Liver (tissue), 8 donors: ENCODE measurements at regions not wholly inside any gene's neighbourhood (a gene's known extent, or its start where the extent isn't known, plus 50 kb on each side); places are given as distances from the start of the nearest gene placed in this dataset.

Experiments used
- DNase-seq: peaks from one replicate; pipeline ENCODE4 v3.0.0-alpha.2; 2017; ENCODE audit warnings: low spot score
- H3K27ac ChIP-seq, 2 donors: one replicate each; pipeline ENCODE4 v1.7.0; 2013; ENCODE audit warnings: inconsistent platforms in 2 of 2, low read length in 2 of 2, control low read depth in 1 of 2, low read depth in 1 of 2, mild to moderate bottlenecking in 1 of 2
- H3K27me3 ChIP-seq, 4 donors: one replicate each; pipeline versions ENCODE4 v1.6.1 to v1.7.0; 2013; ENCODE audit warnings: low read length in 3 of 4, inconsistent platforms in 1 of 4, mild to moderate bottlenecking in 1 of 4, moderate library complexity in 1 of 4; ENCODE audit not compliant: control insufficient read depth in 4 of 4, insufficient read depth in 4 of 4
- H3K36me3 ChIP-seq, 4 donors: one replicate each; pipeline versions ENCODE4 v1.6.1 to v1.7.0; 2013; ENCODE audit warnings: low read length in 3 of 4, mild to moderate bottlenecking in 3 of 4, low read depth in 1 of 4, moderate library complexity in 1 of 4; ENCODE audit not compliant: control insufficient read depth in 4 of 4, insufficient read depth in 3 of 4
- H3K4me1 ChIP-seq, 4 donors: one replicate each; pipeline versions ENCODE4 v1.6.1 to v1.7.0; 2013; ENCODE audit warnings: low read length in 3 of 4, mild to moderate bottlenecking in 3 of 4, moderate library complexity in 1 of 4; ENCODE audit not compliant: control insufficient read depth in 4 of 4, insufficient read depth in 4 of 4
- H3K4me3 ChIP-seq, 3 donors: one replicate each; pipeline versions ENCODE4 v1.6.1 to v1.7.0; 2013; ENCODE audit warnings: low read length in 3 of 3, control low read depth in 1 of 3, low read depth in 1 of 3, mild to moderate bottlenecking in 1 of 3
- H3K9ac ChIP-seq, 2 donors: one replicate each; pipeline ENCODE4 v1.7.0; 2013; ENCODE audit warnings: low read length in 2 of 2, mild to moderate bottlenecking in 2 of 2, moderate library complexity in 2 of 2, control low read depth in 1 of 2, low read depth in 1 of 2
- H3K9me3 ChIP-seq, 4 donors: one replicate each; pipeline versions ENCODE4 v1.6.1 to v1.7.0; 2013; ENCODE audit warnings: low read length in 3 of 4; ENCODE audit not compliant: control insufficient read depth in 4 of 4
- EGR1 ChIP-seq, 2 donors: IDR thresholded peaks; 2 replicates each; pipeline ENCODE4 v1.6.1; 2016 to 2018; ENCODE audit warnings: antibody characterized with exemption in 2 of 2, low read depth in 2 of 2
- FOXA2 ChIP-seq: IDR thresholded peaks from 2 replicates; pipeline ENCODE4 v1.6.1; 2016; ENCODE audit warnings: antibody characterized with exemption
- GABPA ChIP-seq, 2 donors: IDR thresholded peaks in 1 of 2; conservative IDR thresholded peaks in 1 of 2; 2 replicates each; pipeline ENCODE4 v1.6.1; 2016; ENCODE audit warnings: antibody characterized with exemption in 2 of 2, mild to moderate bottlenecking in 1 of 2, moderate library complexity in 1 of 2
- HNF4A ChIP-seq, 2 donors: conservative IDR thresholded peaks; 2 replicates each; pipeline ENCODE4 v1.6.1; 2016; ENCODE audit warnings: antibody characterized with exemption in 2 of 2, mild to moderate bottlenecking in 2 of 2
- HNF4G ChIP-seq: IDR thresholded peaks from 2 replicates; pipeline ENCODE4 v1.6.1; 2016; ENCODE audit warnings: antibody characterized with exemption
- JUND ChIP-seq, 2 donors: IDR thresholded peaks; 2 replicates each; pipeline ENCODE4 v1.6.1; 2016; ENCODE audit warnings: antibody characterized with exemption in 2 of 2
- NR2F2 ChIP-seq: IDR thresholded peaks from 2 replicates; pipeline ENCODE4 v1.6.1; 2016; ENCODE audit warnings: antibody characterized with exemption
- RAD21 ChIP-seq, 2 donors: IDR thresholded peaks; 2 replicates each; pipeline ENCODE4 v1.6.1; 2016; ENCODE audit warnings: antibody characterized with exemption in 2 of 2, mild to moderate bottlenecking in 2 of 2
- SP1 ChIP-seq: IDR thresholded peaks from 2 replicates; pipeline ENCODE4 v1.6.1; 2018; ENCODE audit warnings: antibody characterized with exemption, mild to moderate bottlenecking
- TAF1 ChIP-seq: conservative IDR thresholded peaks from 2 replicates; pipeline ENCODE4 v1.6.1; 2016; ENCODE audit warnings: antibody characterized with exemption, mild to moderate bottlenecking
- YY1 ChIP-seq: IDR thresholded peaks from 2 replicates; pipeline ENCODE4 v1.6.1; 2016; ENCODE audit warnings: antibody characterized with exemption, mild to moderate bottlenecking
- WGBS: extraction: QIAGEN DNeasy Blood & Tissue Kit; methylation state at CpG from one replicate; pipeline ENCODE4 v1.1.7; 2013; 5-methylcytosine and 5-hydroxymethylcytosine counted together
- TF ChIP-seq, protein P1 (sequence below): IDR thresholded peaks from 2 replicates; pipeline ENCODE4 v1.6.1; 2016; ENCODE audit warnings: antibody characterized with exemption
- TF ChIP-seq, protein P2 (sequence below): IDR thresholded peaks from 2 replicates; pipeline ENCODE4 v1.6.1; 2016; ENCODE audit warnings: antibody characterized with exemption
- TF ChIP-seq, protein P3 (sequence below): IDR thresholded peaks from 2 replicates; pipeline ENCODE4 v1.6.1; 2016; ENCODE audit warnings: antibody characterized with exemption, mild to moderate bottlenecking
- TF ChIP-seq, protein P4 (sequence below): fragments of 150-350 bp; IDR thresholded peaks from 2 replicates; pipeline ENCODE4 v1.5.1; 2017; ENCODE audit warnings: improper control_type of control experiment, low read depth, low read length; ENCODE audit not compliant: missing input control
- TF ChIP-seq, protein P5 (sequence below): IDR thresholded peaks from 2 replicates; pipeline ENCODE4 v1.6.1; 2016; ENCODE audit warnings: antibody characterized with exemption
- donor health status: healthy.
- donor health status: healthy.
- donor health status: healthy.
- donor health status: healthy.
- donor health status: healthy.

DNA sequence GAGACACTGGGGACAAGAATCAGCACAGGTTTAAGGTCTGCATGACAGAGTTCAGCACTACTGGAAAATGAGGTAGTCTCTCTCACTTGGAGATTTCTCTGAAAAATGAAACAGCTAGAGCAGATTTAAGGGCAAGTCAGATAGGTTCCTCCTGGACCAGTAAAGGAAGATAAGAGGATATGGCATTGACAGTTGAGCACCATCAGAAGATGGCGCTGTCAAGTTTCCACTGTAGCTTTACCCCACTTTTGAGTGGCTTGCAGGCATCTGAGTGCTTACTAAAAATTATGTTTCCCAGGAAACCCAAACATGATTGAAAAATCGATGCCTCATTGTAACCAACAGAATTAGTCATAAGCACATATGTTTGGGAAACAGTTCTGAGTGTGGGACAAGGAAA lies 407.2 kb upstream of the UBE2E2 start:
- Histone ChIP-seq H3K27me3 (no peaks in the 10 kb centered on the region), H3K9ac (no peak overlapping the region), H3K27ac (no peak overlapping the region), H3K36me3 (no peaks in the 10 kb centered on the region), H3K9me3 (no peaks in the 10 kb centered on the region), H3K4me1 (no peaks in the 10 kb centered on the region), H3K4me3 (no peak overlapping the region)
- WGBS = 68% methylated on average over 2 of the region's 2 CpGs
- TF ChIP-seq, protein P1, sequence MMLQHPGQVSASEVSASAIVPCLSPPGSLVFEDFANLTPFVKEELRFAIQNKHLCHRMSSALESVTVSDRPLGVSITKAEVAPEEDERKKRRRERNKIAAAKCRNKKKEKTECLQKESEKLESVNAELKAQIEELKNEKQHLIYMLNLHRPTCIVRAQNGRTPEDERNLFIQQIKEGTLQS = no peak
- TF ChIP-seq YY1 = no peak
- TF ChIP-seq, protein P2, sequence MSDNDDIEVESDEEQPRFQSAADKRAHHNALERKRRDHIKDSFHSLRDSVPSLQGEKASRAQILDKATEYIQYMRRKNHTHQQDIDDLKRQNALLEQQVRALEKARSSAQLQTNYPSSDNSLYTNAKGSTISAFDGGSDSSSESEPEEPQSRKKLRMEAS = no peak
- no peak for TF ChIP-seq HNF4G
- no peak for TF ChIP-seq FOXA2
- TF ChIP-seq TAF1 = no peak
- no peak for TF ChIP-seq GABPA (IDR thresholded peaks at IDR 0.05 in 1 of 2, conservative IDR thresholded peaks at IDR 0.05 in 1 of 2)
- TF ChIP-seq, protein P3, sequence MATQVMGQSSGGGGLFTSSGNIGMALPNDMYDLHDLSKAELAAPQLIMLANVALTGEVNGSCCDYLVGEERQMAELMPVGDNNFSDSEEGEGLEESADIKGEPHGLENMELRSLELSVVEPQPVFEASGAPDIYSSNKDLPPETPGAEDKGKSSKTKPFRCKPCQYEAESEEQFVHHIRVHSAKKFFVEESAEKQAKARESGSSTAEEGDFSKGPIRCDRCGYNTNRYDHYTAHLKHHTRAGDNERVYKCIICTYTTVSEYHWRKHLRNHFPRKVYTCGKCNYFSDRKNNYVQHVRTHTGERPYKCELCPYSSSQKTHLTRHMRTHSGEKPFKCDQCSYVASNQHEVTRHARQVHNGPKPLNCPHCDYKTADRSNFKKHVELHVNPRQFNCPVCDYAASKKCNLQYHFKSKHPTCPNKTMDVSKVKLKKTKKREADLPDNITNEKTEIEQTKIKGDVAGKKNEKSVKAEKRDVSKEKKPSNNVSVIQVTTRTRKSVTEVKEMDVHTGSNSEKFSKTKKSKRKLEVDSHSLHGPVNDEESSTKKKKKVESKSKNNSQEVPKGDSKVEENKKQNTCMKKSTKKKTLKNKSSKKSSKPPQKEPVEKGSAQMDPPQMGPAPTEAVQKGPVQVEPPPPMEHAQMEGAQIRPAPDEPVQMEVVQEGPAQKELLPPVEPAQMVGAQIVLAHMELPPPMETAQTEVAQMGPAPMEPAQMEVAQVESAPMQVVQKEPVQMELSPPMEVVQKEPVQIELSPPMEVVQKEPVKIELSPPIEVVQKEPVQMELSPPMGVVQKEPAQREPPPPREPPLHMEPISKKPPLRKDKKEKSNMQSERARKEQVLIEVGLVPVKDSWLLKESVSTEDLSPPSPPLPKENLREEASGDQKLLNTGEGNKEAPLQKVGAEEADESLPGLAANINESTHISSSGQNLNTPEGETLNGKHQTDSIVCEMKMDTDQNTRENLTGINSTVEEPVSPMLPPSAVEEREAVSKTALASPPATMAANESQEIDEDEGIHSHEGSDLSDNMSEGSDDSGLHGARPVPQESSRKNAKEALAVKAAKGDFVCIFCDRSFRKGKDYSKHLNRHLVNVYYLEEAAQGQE = no peak
- TF ChIP-seq, protein P4, sequence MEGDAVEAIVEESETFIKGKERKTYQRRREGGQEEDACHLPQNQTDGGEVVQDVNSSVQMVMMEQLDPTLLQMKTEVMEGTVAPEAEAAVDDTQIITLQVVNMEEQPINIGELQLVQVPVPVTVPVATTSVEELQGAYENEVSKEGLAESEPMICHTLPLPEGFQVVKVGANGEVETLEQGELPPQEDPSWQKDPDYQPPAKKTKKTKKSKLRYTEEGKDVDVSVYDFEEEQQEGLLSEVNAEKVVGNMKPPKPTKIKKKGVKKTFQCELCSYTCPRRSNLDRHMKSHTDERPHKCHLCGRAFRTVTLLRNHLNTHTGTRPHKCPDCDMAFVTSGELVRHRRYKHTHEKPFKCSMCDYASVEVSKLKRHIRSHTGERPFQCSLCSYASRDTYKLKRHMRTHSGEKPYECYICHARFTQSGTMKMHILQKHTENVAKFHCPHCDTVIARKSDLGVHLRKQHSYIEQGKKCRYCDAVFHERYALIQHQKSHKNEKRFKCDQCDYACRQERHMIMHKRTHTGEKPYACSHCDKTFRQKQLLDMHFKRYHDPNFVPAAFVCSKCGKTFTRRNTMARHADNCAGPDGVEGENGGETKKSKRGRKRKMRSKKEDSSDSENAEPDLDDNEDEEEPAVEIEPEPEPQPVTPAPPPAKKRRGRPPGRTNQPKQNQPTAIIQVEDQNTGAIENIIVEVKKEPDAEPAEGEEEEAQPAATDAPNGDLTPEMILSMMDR = no peak
- no peak for DNase-seq

DNA sequence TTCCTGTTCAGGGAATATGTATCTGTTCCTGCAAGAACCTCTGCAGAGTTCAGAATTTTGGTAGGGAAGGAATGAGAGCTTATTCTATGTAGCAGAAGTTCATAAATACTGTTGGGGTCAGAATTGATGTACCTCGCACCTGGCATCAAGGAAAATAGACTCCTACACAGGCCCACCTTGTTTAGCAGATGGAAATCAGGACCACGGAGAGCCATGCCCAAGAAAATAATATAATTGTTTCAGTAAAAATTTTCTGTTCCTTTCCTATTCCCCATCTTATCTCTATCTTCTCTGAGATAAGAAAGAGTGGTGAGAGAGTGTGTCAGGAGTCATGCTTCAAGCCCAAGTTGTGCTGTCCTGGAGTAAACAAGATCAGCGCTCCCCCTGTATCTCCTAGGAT lies 404.7 kb upstream of the UBE2E2 start:
- H3K4me3 ChIP-seq = no peak overlapping the region
- DNase-seq = no peak
- TF ChIP-seq, protein P5, sequence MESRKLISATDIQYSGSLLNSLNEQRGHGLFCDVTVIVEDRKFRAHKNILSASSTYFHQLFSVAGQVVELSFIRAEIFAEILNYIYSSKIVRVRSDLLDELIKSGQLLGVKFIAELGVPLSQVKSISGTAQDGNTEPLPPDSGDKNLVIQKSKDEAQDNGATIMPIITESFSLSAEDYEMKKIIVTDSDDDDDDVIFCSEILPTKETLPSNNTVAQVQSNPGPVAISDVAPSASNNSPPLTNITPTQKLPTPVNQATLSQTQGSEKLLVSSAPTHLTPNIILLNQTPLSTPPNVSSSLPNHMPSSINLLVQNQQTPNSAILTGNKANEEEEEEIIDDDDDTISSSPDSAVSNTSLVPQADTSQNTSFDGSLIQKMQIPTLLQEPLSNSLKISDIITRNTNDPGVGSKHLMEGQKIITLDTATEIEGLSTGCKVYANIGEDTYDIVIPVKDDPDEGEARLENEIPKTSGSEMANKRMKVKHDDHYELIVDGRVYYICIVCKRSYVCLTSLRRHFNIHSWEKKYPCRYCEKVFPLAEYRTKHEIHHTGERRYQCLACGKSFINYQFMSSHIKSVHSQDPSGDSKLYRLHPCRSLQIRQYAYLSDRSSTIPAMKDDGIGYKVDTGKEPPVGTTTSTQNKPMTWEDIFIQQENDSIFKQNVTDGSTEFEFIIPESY = no peak
- TF ChIP-seq, protein P4 = no peak
- TF ChIP-seq HNF4A (conservative IDR thresholded peaks at IDR 0.05) (no peak), SP1 (no peak), TAF1 (no peak), NR2F2 (no peak), RAD21 (IDR thresholded peaks at IDR 0.05) (no peak), JUND (IDR thresholded peaks at IDR 0.05) (no peak), EGR1 (IDR thresholded peaks at IDR 0.05; ENCODE audit: low read depth in 2 of 2) (no peak)
- H3K27ac ChIP-seq = no peak overlapping the region
- no peaks in the 10 kb centered on the region for H3K36me3 ChIP-seq
- H3K9ac ChIP-seq = no peak overlapping the region
- no peaks in the 10 kb centered on the region for H3K4me1 ChIP-seq
- no peaks in the 10 kb centered on the region for H3K27me3 ChIP-seq
- H3K9me3 ChIP-seq = no peaks in the 10 kb centered on the region
- 71% methylated on average over 3 of the region's 3 CpGs for WGBS
